Dedifferentiated amniotic fluid mesenchymal stem cell (primary cell): ENCODE measurements at regions not wholly inside any gene's neighbourhood (a gene's known extent, or its start where the extent isn't known, plus 50 kb on each side); places are given as distances from the start of the nearest gene placed in this dataset.
"Not testable (repeated sequence)": the region's sequence is repeated elsewhere in the genome, so short reads cannot be mapped to it uniquely, and the experiment has no call there.

ENCODE experiments used
- DNase-seq: peaks from one replicate; pipeline ENCODE4 v3.0.0-alpha.2; 2016; ENCODE audit errors: extremely low spot score

DNA sequence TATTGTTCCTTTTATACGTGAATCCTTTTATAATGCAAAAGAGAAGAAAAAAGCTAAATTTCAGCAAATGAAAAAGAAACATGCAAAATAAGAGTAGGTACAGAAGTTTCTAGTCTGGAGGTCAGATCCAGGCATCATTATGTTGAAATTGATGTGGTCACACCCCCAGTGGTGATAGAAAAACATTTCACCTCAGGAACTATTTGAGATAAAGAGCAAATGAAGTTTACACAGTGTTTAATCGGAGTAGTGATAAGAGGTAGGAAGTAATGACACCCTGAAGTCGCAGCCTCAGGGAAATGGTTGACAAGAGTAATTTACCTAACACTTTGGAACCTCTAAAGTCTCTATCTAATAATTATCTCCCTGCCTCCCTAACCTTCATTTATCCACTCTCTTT, 536.0 kb upstream of the STEAP1 start:
- DNase-seq: no peak

DNA sequence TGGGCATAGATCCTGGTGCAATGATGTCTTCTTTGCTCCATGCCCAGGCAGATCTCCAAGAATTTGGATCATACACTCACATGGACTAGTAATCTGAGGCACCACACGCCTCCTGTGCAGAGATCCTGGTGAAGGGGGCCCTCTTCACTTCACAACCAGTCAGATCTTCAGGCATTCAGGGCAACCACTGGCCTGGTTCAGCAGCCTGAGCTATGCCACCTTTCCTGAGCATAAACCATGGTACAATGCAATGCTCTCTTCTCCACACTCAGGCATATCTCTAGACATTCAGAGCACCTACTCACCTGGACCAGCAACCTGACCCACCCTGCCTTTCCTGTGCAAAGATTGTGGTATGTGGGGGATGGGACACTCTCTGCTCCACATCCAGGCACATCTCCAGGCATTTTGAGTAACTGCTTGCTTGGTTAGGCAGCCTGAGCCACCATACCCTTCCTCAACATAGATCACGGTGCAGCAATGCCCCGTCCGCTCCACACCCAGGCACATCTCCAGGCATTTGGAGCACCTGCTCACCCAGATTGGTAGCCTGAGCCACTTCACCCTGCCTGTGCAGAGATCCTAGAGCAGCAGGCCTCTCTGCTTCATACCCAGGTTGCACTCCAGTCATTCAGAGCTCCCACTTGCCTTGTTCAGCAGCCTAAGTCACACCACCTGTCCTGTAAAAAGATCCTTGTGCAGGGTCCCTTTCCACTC, 532.2 kb upstream of the STEAP1 start:
- DNase-seq: no peak

DNA sequence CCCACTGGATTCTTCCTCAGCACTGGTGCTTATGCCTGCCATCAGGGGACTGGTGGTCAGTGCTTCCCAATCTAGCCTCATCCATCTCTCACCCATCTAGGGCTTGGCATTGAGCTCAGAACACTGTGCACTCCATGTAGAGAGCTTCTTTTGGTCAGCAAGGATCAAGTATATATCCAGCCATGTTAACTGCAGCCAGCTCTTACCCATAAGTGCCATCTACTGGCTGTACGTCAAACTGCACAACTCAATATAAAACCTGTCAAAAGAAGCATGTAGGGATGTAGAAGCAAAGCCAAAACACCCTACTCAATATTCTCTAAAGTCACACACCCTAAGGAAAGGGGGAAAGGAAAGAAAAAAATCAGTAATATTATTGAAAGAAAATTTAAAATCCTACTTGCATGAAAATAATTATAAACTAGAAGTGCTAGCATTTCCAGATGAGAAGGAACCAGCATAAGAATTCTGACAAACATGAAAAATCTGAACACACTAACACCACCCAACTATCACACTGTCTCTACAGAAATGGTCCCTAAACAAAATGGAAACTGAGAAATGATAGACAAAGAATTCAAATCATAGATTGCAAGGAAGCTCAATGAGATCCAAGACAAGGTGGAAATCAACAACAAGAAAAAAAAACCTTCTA, 531.1 kb upstream of the STEAP1 start:
- DNase-seq: peak; percentile 51

DNA sequence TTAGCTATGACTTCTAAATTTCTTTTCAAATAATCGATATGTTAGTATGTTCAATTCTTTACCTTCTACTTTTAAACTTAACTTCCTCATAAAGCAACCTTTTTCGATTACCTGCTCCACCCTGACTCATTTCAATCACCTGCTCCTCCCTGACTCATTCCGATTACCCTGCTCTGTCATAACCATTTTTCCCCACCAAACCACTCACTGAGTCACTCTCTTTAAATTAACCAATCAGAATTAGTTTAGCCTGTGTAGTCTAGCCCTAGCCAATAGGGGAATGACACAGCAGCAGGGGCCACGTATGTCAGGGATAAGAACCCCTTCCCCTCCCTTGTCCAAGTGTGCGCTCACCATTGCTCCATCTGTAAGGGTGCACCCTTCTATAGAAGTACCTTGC, 530.1 kb upstream of the STEAP1 start:
- not testable (repeated sequence) for DNase-seq

DNA sequence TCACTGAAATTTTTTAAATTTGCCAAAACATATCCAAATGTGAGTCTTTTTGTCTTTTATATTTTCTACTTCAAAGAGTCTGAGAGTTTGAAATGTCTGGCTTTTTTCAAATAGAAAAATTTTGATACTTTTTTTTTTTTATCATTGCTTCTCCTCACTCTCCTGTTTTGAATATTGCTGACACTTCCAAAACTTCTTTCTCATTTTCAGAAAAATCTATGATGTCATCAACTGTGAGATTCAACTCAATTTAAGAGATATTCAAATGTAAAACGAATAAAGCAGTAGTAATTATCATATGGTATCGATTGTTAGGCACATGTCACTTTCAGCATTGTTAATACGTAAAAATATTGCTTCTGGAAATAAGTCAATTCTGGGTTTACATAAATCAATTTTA, 505.8 kb upstream of the STEAP1 start:
- no peak for DNase-seq

DNA sequence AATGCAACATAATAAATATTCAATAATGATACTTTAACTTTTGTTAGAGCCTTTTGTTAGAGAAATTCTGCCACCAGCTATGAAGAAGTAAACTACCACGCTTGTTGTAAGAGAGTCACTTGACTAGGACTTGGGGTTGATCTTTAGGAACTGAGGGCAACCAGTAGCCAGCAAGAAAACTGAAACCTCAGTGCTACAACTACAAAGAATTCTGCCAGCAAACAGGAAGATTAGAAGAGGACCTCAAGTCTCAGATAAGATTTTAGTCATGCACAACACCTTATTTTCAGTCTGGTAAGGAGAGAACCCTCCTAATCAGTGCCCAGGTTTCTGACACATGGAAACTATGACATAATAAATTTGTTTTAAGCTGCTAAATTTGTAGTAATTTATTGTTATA, 498.3 kb upstream of the STEAP1 start:
- no peak for DNase-seq

DNA sequence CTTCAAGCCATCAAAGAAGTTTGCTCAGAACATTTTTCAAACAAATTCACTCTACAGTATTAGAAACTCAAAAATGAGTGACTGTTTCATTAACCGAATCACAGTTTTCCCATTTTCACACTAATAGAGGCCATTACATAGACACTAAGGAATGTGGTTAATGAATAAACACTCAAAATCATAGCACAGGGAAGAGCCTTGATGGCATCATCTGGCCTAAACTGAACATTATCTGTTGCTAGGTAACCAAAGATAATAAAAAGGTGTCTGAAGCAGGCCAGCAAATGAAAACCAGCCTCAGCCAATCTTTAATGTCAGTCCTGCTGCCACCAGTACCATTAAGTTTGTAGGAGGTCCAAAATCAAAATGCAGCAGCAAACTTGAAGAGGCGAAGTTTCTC, 492.4 kb upstream of the STEAP1 start:
- no peak for DNase-seq

DNA sequence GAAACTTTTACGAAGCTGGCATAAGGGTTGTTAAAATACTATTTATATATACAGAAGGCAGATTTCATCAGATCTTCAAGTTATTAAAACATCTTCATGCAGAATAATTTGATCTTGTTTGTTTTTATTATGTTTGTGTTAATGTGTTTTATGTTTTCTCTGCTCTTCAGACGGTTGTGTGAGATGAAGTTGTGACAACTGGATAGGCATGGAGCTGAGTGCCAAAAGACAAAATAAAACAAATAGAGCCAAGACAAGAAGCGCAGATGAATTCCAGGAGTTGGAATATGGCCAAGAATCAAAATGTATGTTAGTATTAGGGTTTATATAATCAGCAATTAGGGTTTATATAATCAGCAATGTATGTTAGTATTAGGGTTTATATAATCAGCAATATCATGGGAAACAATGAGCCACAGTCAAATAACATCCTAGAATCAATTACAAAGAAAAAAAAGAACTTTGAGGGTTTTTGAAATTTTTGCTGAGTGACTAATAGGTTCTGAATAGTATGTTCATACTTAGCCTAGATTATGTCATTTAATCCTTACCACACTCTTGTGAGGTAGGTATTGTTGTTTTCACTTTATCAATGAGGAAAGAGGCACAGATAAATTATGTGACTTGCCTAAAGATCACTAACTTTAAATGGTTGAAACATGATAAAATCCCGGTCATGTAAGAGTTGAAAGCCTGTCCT, 488.0 kb upstream of the STEAP1 start:
- DNase-seq: no peak

DNA sequence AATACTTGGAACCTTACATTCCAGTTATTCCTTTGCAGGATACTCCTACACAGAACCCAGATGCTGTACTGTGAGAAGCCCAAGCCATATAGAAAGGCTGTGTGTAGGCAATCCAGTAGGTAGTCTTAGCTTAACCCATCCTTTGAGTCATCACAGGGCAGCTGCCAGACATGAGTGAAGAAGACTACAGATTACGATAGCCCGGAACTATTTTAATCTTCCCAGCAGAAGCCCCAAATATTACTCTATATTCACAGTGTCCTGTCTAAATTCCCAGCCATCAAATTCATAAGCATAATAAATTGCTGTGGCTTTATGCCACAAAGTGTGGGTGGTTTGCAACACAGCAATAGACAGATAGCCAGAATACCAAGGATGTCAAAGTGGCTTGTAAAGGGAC, 474.1 kb upstream of the STEAP1 start:
- no peak for DNase-seq

DNA sequence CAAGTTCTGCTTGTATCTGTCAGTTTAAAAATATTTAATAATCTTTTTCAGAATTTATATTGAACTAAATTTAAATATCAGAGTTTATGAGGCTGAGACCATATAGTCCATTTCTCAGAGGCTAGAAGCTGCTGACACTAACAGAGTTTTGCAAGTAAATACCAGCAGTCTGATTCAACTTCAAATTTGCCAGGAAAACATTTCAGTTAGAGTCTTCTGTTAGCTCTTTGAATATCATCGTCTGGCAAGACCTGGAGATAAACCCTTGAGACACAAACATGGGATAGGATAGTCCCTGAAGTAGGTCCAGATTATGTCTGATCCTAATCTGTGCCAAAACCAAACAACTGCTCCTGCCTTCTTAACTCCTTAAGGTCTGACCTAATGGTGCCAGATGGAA, 472.8 kb upstream of the STEAP1 start:
- no peak for DNase-seq

DNA sequence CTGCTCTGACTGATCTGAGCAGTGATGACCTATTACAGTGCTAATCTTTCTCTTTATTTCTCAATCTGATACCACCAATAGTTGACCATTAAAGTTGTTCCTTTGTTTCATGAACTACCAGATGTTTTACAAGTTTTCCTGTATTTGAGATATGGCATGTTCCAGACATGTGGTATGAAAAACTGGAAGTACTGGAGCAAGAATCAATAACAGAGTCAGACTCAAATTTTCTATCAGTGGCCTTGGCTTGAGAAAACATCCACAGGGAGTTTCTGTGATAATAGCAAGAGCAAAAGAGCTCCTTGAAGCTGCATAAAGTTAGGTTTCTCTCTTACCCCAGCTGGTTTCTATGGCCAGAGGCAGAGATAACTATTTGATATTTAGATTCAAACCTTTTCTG, 469.0 kb upstream of the STEAP1 start:
- DNase-seq: no peak

DNA sequence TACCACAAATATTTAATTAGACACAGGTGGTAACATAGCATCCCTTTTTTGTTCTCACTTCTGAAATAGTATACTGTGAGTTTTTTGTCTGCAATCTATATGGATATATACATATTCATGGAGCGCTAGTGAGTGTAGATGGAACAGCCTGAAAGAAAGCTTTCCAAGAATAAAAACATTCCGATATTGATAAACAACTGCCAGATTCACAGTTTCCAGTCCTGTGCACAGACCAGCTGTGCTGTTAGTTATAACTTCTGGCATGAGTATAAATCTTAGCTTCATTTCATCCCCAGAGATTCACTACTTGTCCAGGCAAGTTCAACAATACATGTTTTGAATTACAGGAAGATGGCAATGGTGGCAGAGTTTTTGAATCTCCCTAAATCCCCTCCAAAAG, 467.1 kb upstream of the STEAP1 start:
- no peak for DNase-seq

DNA sequence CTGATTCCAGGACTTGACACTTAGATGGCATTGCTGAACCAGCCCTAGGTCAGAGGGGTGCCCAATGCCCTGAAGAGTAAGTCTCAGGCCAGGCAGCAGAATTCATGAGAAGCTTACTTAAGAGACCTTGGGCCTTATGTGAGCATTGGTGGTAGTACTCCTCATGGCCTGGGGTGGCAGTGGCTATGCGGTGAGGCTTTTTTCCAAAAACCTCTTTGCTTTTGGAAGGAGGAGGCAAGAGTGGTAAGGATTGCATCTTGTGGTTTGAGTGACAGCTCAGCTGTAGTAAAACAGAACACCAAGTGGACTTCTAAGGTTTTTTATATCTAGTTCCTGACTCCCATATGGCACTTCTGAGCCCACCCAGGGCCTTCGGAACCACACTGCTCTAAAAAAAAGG, 459.0 kb upstream of the STEAP1 start:
- DNase-seq: no peak

DNA sequence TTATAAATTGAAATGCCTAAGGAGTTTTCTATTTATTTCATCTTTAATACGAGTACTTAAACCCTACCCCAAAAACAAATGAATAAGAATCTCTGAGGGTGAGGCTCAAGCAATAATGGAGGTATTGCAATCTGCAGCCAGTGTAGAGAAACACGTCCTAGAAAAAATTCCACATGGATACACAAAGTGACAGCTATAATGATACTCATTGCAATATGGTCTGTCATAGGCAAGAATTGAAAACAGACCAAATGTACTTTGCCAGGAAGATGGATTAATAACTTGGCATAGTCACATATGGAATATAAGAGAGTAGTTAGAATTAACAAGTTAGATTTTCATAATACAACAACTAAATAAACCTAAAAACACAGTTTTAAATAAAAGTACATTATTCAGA, 440.1 kb upstream of the STEAP1 start:
- DNase-seq: no peak

DNA sequence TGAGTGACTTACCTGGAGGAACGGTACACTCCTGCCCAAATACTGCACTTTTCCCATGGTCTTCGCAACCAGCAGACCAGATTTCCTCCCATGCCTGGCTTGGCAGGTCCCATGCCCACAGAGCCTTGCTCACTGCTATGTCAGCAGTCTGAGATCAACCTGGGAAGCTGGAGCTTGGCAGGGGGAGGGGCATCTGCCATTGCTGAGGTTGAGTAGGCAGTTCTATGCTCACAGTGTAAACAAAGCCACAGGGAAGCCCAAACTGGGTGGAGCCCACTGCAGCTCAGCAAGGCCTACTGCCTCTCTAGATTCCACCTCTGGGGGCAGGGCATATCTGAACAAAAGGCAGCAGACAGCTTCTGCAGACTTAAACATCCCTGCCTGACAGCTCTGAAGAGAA, 435.3 kb upstream of the STEAP1 start:
- DNase-seq: not testable (repeated sequence)

DNA sequence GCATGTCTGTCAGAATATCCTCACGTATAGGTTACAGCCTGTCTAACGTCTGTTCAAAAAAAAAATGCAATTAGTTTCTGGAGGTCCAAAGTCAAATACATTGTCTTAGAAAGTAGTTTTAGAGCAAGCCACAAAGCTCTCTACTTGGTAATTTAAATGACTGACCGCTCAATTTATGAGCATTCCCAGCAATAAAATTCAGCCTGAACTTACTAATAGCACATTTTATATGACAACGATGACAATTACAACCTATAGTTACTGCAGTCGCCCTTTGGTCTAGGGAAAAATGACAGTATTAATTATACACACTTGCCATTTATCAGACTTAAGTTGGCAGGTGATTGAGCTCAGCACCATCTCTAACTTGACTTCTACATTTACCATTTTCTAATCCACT, 425.8 kb upstream of the STEAP1 start:
- no peak for DNase-seq

DNA sequence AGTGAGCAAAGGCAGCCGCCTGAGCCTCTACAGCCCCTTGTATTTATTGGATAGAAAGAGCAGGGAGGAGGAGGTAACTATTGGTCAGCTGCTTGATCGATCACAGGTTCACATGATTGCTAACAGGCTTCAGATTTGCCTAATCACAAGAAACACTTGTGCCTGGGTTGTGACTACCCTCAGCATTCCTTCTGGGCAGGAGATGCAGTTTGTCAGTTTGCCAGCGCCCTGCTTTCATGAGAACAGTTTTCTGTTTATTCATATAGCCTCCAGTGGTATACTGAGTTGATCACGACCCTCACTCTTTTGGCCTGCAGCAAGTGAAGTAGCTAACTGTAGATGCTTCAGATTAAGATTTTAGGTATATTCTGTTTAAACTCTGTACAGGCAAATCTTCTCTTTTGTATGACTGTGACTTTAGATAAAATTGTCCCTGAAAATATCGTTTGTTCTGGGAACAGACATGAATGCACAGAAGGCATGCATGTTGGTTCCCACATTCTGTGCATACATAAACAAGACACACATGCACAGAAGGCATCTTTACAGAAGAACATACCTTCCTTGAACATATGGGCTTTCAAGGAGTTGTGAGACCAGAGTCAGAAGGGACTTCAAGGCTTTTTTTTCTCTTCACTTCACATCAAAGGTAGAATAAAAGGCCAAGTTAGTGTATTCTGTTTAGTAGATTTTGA, 422.4 kb upstream of the STEAP1 start:
- DNase-seq: no peak

DNA sequence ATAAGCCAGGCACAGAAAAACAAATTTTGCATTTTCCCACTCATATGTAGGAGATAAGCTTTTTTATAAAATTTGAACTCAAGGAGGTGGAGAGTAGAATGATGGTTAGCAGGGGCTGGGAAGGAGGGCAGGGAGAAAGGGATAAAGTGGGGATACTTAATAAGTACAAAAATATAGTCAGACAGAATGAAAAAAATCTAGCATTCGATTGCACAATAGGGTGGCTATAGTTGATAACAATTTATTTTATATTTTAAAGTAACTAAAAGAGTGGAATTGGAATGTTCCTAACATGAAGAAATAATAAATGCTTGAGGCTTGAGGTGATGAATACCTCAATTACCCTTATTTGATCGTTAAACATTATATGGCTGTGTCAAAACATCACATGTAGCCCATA, 415.7 kb upstream of the STEAP1 start:
- DNase-seq: no peak

DNA sequence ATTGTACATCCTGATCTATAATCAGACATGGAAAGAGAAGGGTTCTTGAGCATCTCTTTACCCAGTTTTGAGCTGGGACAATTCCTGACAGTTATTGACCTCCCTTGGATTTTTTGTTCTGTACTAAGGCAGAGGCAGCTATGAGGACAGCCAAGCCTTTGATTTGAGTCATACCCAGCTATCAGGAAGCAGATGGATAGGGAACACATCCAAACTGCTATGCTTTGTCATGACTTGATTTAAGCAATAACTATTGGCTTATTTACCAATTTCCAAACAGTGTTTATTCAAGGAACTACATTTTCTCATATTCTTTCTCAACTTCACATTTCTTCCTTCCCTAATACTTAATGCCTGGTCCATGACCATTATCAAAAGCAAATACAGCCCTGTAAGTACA, 396.4 kb upstream of the STEAP1 start:
- no peak for DNase-seq

DNA sequence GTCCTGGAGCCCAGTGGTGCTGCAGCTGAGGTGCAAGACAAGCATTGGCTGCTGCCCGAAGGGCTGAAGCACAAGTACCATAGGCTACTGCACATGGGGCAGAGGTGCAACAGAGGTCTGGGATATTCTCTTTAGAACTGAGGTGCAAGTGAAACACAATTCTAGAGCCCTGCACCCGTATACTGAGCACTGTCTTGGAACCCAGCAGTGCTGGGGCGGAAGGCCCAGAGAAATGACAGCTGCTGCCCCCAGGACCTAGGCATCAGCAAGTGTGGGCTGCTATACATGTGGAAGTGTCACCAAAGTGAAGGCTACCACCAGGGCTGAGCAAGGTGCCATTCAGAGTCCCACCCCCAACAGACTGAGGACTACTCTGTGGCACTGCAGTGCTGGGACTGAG, 393.6 kb upstream of the STEAP1 start:
- DNase-seq: no peak

DNA sequence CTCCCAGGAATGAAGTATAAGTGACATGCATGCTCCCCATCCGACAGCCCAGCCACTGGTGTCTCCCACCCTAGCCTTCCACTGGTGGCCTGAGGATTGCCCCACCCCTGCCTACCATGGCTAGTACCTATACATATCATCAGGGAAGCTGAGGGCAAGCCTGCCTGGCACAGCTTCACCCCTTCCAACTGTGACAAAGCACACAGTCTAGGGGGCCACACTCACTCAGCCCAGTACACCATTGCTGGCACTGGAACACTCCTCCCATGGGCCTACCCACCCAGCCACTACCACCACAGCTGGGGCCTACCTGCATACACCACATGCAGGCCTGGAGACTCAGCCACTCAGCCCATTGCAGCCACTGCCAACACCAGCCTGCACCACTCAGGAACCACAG, 393.1 kb upstream of the STEAP1 start:
- no peak for DNase-seq

DNA sequence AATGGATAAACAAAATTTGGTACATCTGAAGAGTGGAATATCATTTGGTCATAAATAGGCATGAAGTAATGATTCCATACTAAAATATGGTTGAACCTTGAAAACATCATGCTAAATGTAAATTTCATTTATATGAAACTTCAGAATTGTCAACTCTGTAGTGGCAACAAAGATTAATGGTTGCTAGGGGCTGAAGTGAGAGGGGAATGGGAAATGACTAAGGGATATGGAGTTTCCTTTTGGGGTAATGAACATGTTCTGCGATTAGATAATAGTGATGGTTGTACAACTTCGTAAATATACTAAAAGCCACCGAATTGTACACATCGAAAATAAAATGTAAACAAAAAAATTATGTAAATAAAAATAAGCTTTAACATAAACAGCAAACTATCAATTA, 384.1 kb upstream of the STEAP1 start:
- DNase-seq: no peak
